SK-N-SH (cell line): ENCODE measurements at regions not wholly inside any gene's neighbourhood (a gene's known extent, or its start where the extent isn't known, plus 50 kb on each side); places are given as distances from the start of the nearest gene placed in this dataset.
"Not testable (repeated sequence)": the region's sequence is repeated elsewhere in the genome, so short reads cannot be mapped to it uniquely, and the experiment has no call there.

Experiments used
- CTCF ChIA-PET: fragments of 300-600, 350-600 bp; formaldehyde crosslinking; extraction: SDS; loops from one replicate; lab custom pipeline; 2021; lab: Yijun Ruan, JAX
- POLR2A ChIA-PET: fragments of 350-600 bp; sonication (Branson Sonifier 250); formaldehyde crosslinking; extraction: SDS; loops from one replicate; lab custom pipeline; 2020; ENCODE audit warnings: antibody characterized with exemption, inconsistent platforms; lab: Yijun Ruan, JAX
- DNase-seq: peaks from one replicate; pipeline ENCODE4 v3.0.0; 2012
- H2AFZ ChIP-seq: fragments of 200-600 bp; sonication (generic); 2 replicates; pipeline ENCODE4 v1.8.1; 2016; ENCODE audit warnings: antibody characterized with exemption, mild to moderate bottlenecking, low read depth
- H3F3A ChIP-seq: fragments of 200-600 bp; sonication (generic); replicated peaks from 2 replicates; pipeline ENCODE3; 2016; ENCODE audit warnings: antibody characterized with exemption, mild to moderate bottlenecking; ENCODE audit not compliant: insufficient read depth
- H3K27ac ChIP-seq, 2 experiments: fragments of 200-500 bp in 1 of 2; fragments of 200-600 bp in 1 of 2; sonication (Bioruptor generic) in 1 of 2; sonication (generic), shearing (Covaris generic) in 1 of 2; 2 replicates each; pipeline versions ENCODE4 v1.5.1 to v1.6.1; 2014 to 2016; ENCODE audit warnings: low read depth in 2 of 2, inconsistent platforms in 1 of 2, low read length in 1 of 2, mild to moderate bottlenecking in 1 of 2, mixed read lengths in 1 of 2
- H3K27me3 ChIP-seq: fragments of 200-600 bp; sonication (generic), shearing (Covaris generic); 2 replicates; pipeline ENCODE4 v1.6.1; 2016; ENCODE audit warnings: mixed run types; ENCODE audit not compliant: insufficient read depth
- H3K36me3 ChIP-seq, 2 experiments: fragments of 200-500 bp in 1 of 2; fragments of 200-600 bp in 1 of 2; sonication (Bioruptor generic) in 1 of 2; sonication (generic) in 1 of 2; replicated peaks in 1 of 2; 2 replicates each; pipeline versions ENCODE3 to v1.5.1; 2014 to 2016; ENCODE audit warnings: low read length in 1 of 2, mild to moderate bottlenecking in 1 of 2; ENCODE audit not compliant: insufficient read depth in 2 of 2, control insufficient read depth in 1 of 2
- H3K4me1 ChIP-seq, 2 experiments: fragments of 200-500 bp in 1 of 2; fragments of 200-600 bp in 1 of 2; sonication (Bioruptor generic) in 1 of 2; sonication (generic), shearing (Covaris generic) in 1 of 2; 2 replicates each; pipeline versions ENCODE4 v1.5.1 to v1.6.1; 2014 to 2016; ENCODE audit warnings: low read depth in 1 of 2, low read length in 1 of 2, mixed run types in 1 of 2; ENCODE audit not compliant: insufficient read depth in 2 of 2, control insufficient read depth in 1 of 2
- H3K4me2 ChIP-seq: fragments of 200-600 bp; sonication (generic), shearing (Covaris generic); 2 replicates; pipeline ENCODE4 v1.6.1; 2017; ENCODE audit warnings: mixed run types
- H3K4me3 ChIP-seq, 2 experiments: fragments of 200-500 bp in 1 of 2; fragments of 200-600 bp in 1 of 2; sonication (Bioruptor generic) in 1 of 2; sonication (generic), shearing (Covaris generic) in 1 of 2; 2 replicates each; pipeline versions ENCODE4 v1.5.1 to v1.8.1; 2014 to 2016; ENCODE audit warnings: low read depth in 2 of 2, inconsistent platforms in 1 of 2, low read length in 1 of 2, mild to moderate bottlenecking in 1 of 2, mixed read lengths in 1 of 2, moderate library complexity in 1 of 2
- H3K79me2 ChIP-seq: fragments of 200-600 bp; sonication (generic); 2 replicates; pipeline ENCODE4 v1.8.1; 2017; ENCODE audit warnings: mild to moderate bottlenecking; ENCODE audit not compliant: insufficient read depth
- H3K9ac ChIP-seq: fragments of 200-600 bp; sonication (generic); 2 replicates; pipeline ENCODE4 v1.6.1; 2017; ENCODE audit warnings: mixed run types
- H3K9me2 ChIP-seq: fragments of 200-600 bp; sonication (generic); 2 replicates; pipeline ENCODE4 v1.6.1; 2017; ENCODE audit warnings: mixed run types
- H3K9me3 ChIP-seq: fragments of 200-600 bp; sonication (generic); 2 replicates; pipeline ENCODE4 v1.6.1; 2017; ENCODE audit warnings: mixed run types, mild to moderate bottlenecking, moderate library complexity
- H4K20me1 ChIP-seq: fragments of 200-600 bp; sonication (generic); 2 replicates; pipeline ENCODE4 v1.6.1; 2017; ENCODE audit warnings: mild to moderate bottlenecking, mixed run types; ENCODE audit not compliant: insufficient read depth
- CTCF ChIP-seq: fragments of 200-600 bp; sonication (generic); IDR thresholded peaks from 2 replicates; pipeline ENCODE4 v1.6.1; 2017; ENCODE audit warnings: antibody characterized with exemption, mild to moderate bottlenecking, moderate library complexity
- FOXM1 ChIP-seq: IDR thresholded peaks from 2 replicates; pipeline ENCODE4 v1.4.0; 2012; ENCODE audit warnings: low read depth, mild to moderate bottlenecking
- GATA2 ChIP-seq: sonication (generic); formaldehyde crosslinking; IDR thresholded peaks from 2 replicates; pipeline ENCODE4 v1.5.0; 2020; ENCODE audit warnings: mild to moderate bottlenecking, missing genetic modification reagents
- IRF3 ChIP-seq: fragments of 150-350 bp; IDR thresholded peaks from 2 replicates; pipeline ENCODE4 v1.6.1; 2016; ENCODE audit warnings: mild to moderate bottlenecking, low read depth, low read length
- MEF2A ChIP-seq: IDR thresholded peaks from 2 replicates; pipeline ENCODE4 v1.4.0; 2012; ENCODE audit warnings: low read depth, borderline replicate concordance
- NRF1 ChIP-seq: IDR thresholded peaks from 2 replicates; pipeline ENCODE4 v1.6.1; 2012; ENCODE audit warnings: low read depth, mild to moderate bottlenecking, low read length
- RAD21 ChIP-seq: IDR thresholded peaks from 2 replicates; pipeline ENCODE4 v1.6.1; 2012; ENCODE audit warnings: mild to moderate bottlenecking, low read length
- RFX5 ChIP-seq: IDR thresholded peaks from 2 replicates; pipeline ENCODE4 v1.6.1; 2012; ENCODE audit warnings: mild to moderate bottlenecking, improper control_type of control experiment, low read length
- RXRA ChIP-seq: IDR thresholded peaks from 2 replicates; pipeline ENCODE4 v1.4.0; 2012; ENCODE audit warnings: low read depth, mild to moderate bottlenecking, borderline replicate concordance
- TCF12 ChIP-seq: IDR thresholded peaks from 2 replicates; pipeline ENCODE4 v1.4.0; 2012
- TEAD4 ChIP-seq: IDR thresholded peaks from 2 replicates; pipeline ENCODE4 v1.4.0; 2012; ENCODE audit warnings: mild to moderate bottlenecking, borderline replicate concordance; ENCODE audit not compliant: insufficient read depth
- USF2 ChIP-seq: fragments of 150-350 bp; IDR thresholded peaks from 2 replicates; pipeline ENCODE4 v1.6.1; 2017; ENCODE audit warnings: antibody characterized with exemption, low read length, low read depth, borderline replicate concordance
- ZBTB33 ChIP-seq: IDR thresholded peaks from 2 replicates; pipeline ENCODE4 v1.4.0; 2012; ENCODE audit warnings: low read depth, borderline replicate concordance
- WGBS: methylation state at CpG from one replicate; pipeline ENCODE4 v1.1.6; 2017; ENCODE audit warnings: low lambda C conversion rate; 5-methylcytosine and 5-hydroxymethylcytosine counted together

- TF ChIP-seq TEAD4: no peak
- no peak for TF ChIP-seq RAD21
- TF ChIP-seq FOXM1: no peak
- no peak for TF ChIP-seq NRF1
- no peak for TF ChIP-seq MEF2A
- no peak for TF ChIP-seq RXRA
- TF ChIP-seq CTCF: no peak
- TF ChIP-seq USF2: no peak
- no peak for TF ChIP-seq TCF12
- no peak for TF ChIP-seq GATA2 (CRISPR knock-in tag)
- no peak for TF ChIP-seq RFX5
- no peak for TF ChIP-seq IRF3
- no peak for TF ChIP-seq ZBTB33
- no peaks in the 10 kb centered on the region for H4K20me1 ChIP-seq
- DNase-seq: no peak
- H3F3A ChIP-seq: no peaks in the 10 kb centered on the region
- no peak overlapping the region for H3K27ac ChIP-seq
- H2AFZ ChIP-seq: no peak overlapping the region
- H3K9ac ChIP-seq: no peak overlapping the region
- no peaks in the 10 kb centered on the region for H3K79me2 ChIP-seq
- H3K27me3 ChIP-seq: no peaks in the 10 kb centered on the region
- no peak overlapping the region for H3K4me2 ChIP-seq
- no peak overlapping the region for H3K4me3 ChIP-seq
- ChIA-PET CTCF (no interaction called here), POLR2A (no interaction called here)
- H3K9me2 ChIP-seq: no peaks in the 10 kb centered on the region
- H3K36me3 ChIP-seq: no peaks in the 10 kb centered on the region
- 28% methylated on average over 2 of the region's 2 CpGs for WGBS
- H3K9me3 ChIP-seq: no peaks in the 10 kb centered on the region
- H3K4me1 ChIP-seq: no peaks in the 10 kb centered on the region
Measured at GRCh38 chr17:70447588-70447987, 278.3 kb downstream of the KCNJ2 start.

- H3K9ac ChIP-seq, H3K27me3 ChIP-seq, H3K4me3 ChIP-seq, H3K4me2 ChIP-seq, H3K4me1 ChIP-seq, H3K79me2 ChIP-seq, H3K9me3 ChIP-seq, DNase-seq, H4K20me1 ChIP-seq, H3K36me3 ChIP-seq, H3K9me2 ChIP-seq, H3F3A ChIP-seq, H3K27ac ChIP-seq, POLR2A ChIA-PET, H2AFZ ChIP-seq: not testable (repeated sequence)
- CTCF ChIA-PET: interaction anchor here (1.0 kb wide), 1 partner anchor 284 kb away, joined by 3 read pairs; the partner anchor contains the start of gene KCNJ2
- 81% methylated on average over 12 of the region's 12 CpGs for WGBS
Measured at GRCh38 chr17:70453075-70453474, 283.7 kb downstream of the KCNJ2 start.
